ENCODE measurements at regions not wholly inside any gene's neighbourhood (a gene's known extent, or its start where the extent isn't known, plus 50 kb on each side); places are given as distances from the start of the nearest gene placed in this dataset.

GRCh38 chr6:17011985-17012384 lies 89.9 kb upstream of the STMND1 start:
- H3K4me3 ChIP-seq, result no peak overlapping the region

GRCh38 chr6:17007749-17008148 lies 94.1 kb upstream of the STMND1 start:
- no peak for TF ChIP-seq POLR2A (IDR thresholded peaks at IDR 0.05; ENCODE audit: low read depth)
- TF ChIP-seq CTCF (IDR thresholded peaks at IDR 0.05), result no peak
- no peak for TF ChIP-seq EP300 (IDR thresholded peaks at IDR 0.05)
- no peak for TF ChIP-seq POLR2AphosphoS5 (IDR thresholded peaks at IDR 0.05)
- no peak overlapping the region for H3K27ac ChIP-seq (replicated peaks in 1 of 4)
- peaks cover 0 to 5% (median 0%) of the 10 kb centered on the region in 4 donors for H3K9me3 ChIP-seq
- 95% methylated on average over 4 of the region's 4 CpGs for WGBS
- DNase-seq (ENCODE audit: extremely low spot score), result no peak
- peaks cover 0 to 8% (median 4%) of the 10 kb centered on the region in 4 donors for H3K4me1 ChIP-seq
- intact Hi-C loops (cut with DNase I), result no loop called here
- no peaks in the 10 kb centered on the region for H3K27me3 ChIP-seq
- H3K4me3 ChIP-seq, result no peak overlapping the region
- H3K36me3 ChIP-seq, result no peaks in the 10 kb centered on the region

More at GRCh38 chr6:17011985-17012384, 89.9 kb upstream of the STMND1 start:
- H3K27me3 ChIP-seq, result no peaks in the 10 kb centered on the region
- intact Hi-C loops (cut with DNase I), result loop anchor here (10.0 kb wide), 1 partner anchor 73 kb away; no protein-coding TSS in a partner anchor
- peak overlapping the region; percentile 74 to 85 (median 77) for H3K27ac ChIP-seq (replicated peaks in 1 of 4)
- H3K36me3 ChIP-seq, result no peaks in the 10 kb centered on the region
- WGBS, result 82% methylated on average over 5 of the region's 5 CpGs
- DNase-seq (ENCODE audit: extremely low spot score), result no peak
- peaks cover 0 to 29% (median 18%) of the 10 kb centered on the region in 4 donors for H3K4me1 ChIP-seq
- TF ChIP-seq EP300 (IDR thresholded peaks at IDR 0.05) (no peak), POLR2AphosphoS5 (IDR thresholded peaks at IDR 0.05) (no peak), CTCF (IDR thresholded peaks at IDR 0.05) (no peak), POLR2A (IDR thresholded peaks at IDR 0.05; ENCODE audit: low read depth) (no peak)
- no peaks in the 10 kb centered on the region for H3K9me3 ChIP-seq

GRCh38 chr6:17006543-17006942 lies 95.3 kb upstream of the STMND1 start:
- no peak overlapping the region for H3K4me3 ChIP-seq
- TF ChIP-seq EP300 (IDR thresholded peaks at IDR 0.05) (no peak), POLR2AphosphoS5 (IDR thresholded peaks at IDR 0.05) (no peak), CTCF (IDR thresholded peaks at IDR 0.05) (no peak), POLR2A (IDR thresholded peaks at IDR 0.05; ENCODE audit: low read depth) (no peak)
- H3K4me1 ChIP-seq, result no peaks in the 10 kb centered on the region
- H3K27ac ChIP-seq (replicated peaks in 1 of 4), result no peak overlapping the region
- H3K27me3 ChIP-seq, result no peaks in the 10 kb centered on the region
- 86% methylated on average over 4 of the region's 4 CpGs for WGBS
- no peaks in the 10 kb centered on the region for H3K36me3 ChIP-seq
- intact Hi-C loops (cut with DNase I), result no loop called here
- DNase-seq (ENCODE audit: extremely low spot score), result no peak
- H3K9me3 ChIP-seq, result peaks cover 0 to 5% (median 0%) of the 10 kb centered on the region in 4 donors

DNA sequence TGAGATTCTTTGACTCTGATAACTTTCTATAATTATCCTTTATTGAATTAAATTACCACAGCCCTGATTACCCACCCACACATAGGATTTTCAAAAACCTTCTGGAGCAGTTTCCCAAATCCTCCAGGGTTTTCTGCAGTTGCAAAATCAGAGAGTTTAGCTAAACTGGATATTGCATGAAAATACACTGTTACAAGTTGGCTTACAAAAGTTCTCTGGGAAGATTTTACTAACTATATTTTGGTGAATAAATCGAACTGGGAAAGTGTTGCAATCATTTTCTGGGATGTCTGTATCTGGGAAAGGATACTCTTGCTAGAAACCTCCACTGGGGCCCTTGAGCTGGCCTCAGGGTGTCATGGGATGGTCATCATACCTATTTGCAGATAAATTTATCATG lies 97.6 kb upstream of the STMND1 start:
- Histone ChIP-seq H3K4me3 (no peak overlapping the region), H3K27ac (replicated peaks in 1 of 4) (no peak overlapping the region), H3K36me3 (no peaks in the 10 kb centered on the region), H3K27me3 (no peaks in the 10 kb centered on the region), H3K9me3 (peaks cover 0 to 5% (median 0%) of the 10 kb centered on the region in 4 donors), H3K4me1 (peaks cover 0 to 9% (median 7%) of the 10 kb centered on the region in 4 donors)
- intact Hi-C loops (cut with DNase I), result no loop called here
- no peak for DNase-seq (ENCODE audit: extremely low spot score)
- TF ChIP-seq POLR2AphosphoS5 (IDR thresholded peaks at IDR 0.05) (no peak), CTCF (IDR thresholded peaks at IDR 0.05) (no peak), POLR2A (IDR thresholded peaks at IDR 0.05; ENCODE audit: low read depth) (no peak), EP300 (IDR thresholded peaks at IDR 0.05) (no peak)
- 41% methylated on average over 1 of the region's 1 CpG for WGBS

DNA sequence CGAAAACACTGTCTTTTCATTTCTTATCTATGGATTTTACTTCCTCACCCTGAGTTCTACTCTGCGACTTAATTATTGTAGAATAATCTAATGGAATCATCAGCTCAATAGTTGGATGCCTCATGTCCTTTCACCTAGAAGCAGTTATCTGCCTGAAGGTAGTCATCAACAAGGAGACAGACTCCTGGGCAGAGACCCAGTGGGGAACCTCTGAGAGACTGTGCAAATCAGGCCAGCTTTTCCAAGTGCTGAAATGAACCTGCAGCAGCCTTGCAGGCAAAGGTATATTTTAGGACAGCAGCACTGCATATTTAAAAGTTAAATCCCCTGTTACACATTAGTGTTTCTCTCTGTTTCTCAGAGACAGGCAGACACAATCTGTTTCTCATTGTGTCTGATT lies 99.7 kb upstream of the STMND1 start:
- no peak for TF ChIP-seq EP300 (IDR thresholded peaks at IDR 0.05)
- no peak for TF ChIP-seq POLR2AphosphoS5 (IDR thresholded peaks at IDR 0.05)
- no peak for TF ChIP-seq CTCF (IDR thresholded peaks at IDR 0.05)
- no peak for TF ChIP-seq POLR2A (IDR thresholded peaks at IDR 0.05; ENCODE audit: low read depth)
- Histone ChIP-seq H3K4me1 (peaks cover 0 to 12% (median 7%) of the 10 kb centered on the region in 4 donors), H3K9me3 (peaks cover 0 to 5% (median 0%) of the 10 kb centered on the region in 4 donors), H3K27me3 (no peaks in the 10 kb centered on the region), H3K36me3 (no peaks in the 10 kb centered on the region), H3K27ac (replicated peaks in 1 of 4) (no peak overlapping the region), H3K4me3 (no peak overlapping the region)
- intact Hi-C loops (cut with DNase I), result no loop called here
- no peak for DNase-seq (ENCODE audit: extremely low spot score)
- WGBS, result 77% methylated on average over 2 of the region's 2 CpGs

Data from esophagus muscularis mucosa (tissue), 4 donors.